Hematopoietic multipotent progenitor cell (in vitro differentiated cells): ENCODE measurements at regions not wholly inside any gene's neighbourhood (a gene's known extent, or its start where the extent isn't known, plus 50 kb on each side); places are given as distances from the start of the nearest gene placed in this dataset.
A peak's percentile ranks its signal among the peaks of the same experiment; 100 is the strongest.

Experiments
- DNase-seq, 3 donors: peaks; one replicate each; pipeline ENCODE4 v3.0.0-alpha.2; 2011 to 2015; ENCODE audit warnings: low read depth in 2 of 3, low spot score in 2 of 3

DNA sequence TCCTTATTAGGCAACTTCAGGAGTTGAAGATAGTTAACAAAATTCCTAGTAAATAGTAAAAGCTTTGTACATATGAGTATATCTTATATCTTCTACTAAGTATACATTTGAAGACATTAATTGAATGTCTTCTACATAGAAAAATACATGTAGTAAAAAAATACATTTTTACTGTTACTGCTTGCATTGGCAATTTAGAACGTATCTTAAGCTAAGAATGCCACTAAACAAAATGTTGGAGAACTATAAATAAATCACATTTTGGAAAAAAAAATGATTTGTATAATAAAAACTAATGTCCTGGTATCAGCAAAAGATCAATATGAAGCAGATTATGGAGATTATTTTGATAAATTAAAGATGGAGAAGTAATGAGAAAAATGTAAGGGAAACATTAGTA is 434.2 kb upstream of the SLC8A1 start:
- no peak for DNase-seq

GRCh38 chr2:40886655-40887054 is 434.8 kb upstream of the SLC8A1 start:
- no peak for DNase-seq

DNA sequence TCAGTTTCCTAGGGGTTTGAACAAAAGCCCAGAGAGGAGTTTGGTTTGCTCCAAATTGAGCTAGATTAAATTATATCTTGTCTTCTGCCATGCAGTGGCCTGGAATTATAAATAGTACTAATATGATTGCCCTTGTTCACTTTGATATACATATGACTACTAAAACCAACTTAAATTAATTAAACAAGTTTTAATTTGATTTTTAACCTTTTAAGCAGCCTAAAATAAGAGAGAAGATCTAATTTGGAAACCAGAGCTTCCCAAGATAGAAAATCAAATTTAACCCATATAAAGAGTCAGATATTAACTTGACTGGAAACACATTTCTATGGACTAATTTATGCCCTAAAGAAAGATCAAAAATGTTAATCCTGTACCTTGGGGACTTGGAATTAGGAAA is 444.5 kb upstream of the SLC8A1 start:
- DNase-seq = no peak

DNA sequence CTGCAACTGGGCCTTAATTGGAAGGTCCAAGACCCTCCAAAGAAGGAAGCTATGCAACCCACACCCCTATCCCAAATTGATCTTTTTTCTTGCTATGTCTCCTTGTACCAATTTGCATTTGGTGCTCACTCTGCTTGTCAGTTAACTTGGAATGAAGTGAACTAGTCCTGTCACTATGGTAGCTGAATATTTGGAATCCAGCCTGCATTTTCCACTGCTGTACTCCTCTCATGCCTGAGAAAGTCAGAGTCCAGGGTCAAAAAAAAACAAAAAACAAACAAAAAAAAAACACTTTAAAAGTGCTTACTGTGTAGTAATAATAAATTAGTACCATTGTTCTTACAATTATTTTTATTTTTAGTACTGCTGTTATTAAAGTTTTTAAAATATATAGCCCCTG is 462.8 kb upstream of the SLC8A1 start:
- no peak for DNase-seq

- DNase-seq = no peak
Observed at GRCh38 chr2:40915651-40916050, 463.8 kb upstream of the SLC8A1 start.

- DNase-seq = no peak
Observed at GRCh38 chr2:40935349-40935748, 483.5 kb upstream of the SLC8A1 start.

GRCh38 chr2:40937284-40937683 is 485.4 kb upstream of the SLC8A1 start:
- DNase-seq = no peak

DNA sequence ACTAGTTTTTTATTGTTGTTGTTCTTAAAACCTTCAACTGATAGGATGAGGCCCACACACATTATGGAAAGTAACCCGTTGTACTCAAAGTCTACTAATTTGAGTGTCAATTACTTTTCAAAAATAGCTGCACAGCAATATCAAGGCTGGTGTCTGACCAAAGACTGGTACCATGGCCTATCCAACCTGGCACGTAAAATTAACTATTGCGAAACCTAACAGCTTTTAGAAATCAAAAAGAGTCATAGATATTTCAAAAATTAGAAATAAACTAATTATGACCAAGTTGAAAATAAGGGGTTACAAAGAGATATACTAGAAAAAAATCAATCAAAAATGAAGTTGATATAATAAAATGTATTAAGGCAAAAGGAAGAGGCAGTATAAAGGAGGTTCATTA is 501.5 kb upstream of the SLC8A1 start:
- DNase-seq = no peak

DNA sequence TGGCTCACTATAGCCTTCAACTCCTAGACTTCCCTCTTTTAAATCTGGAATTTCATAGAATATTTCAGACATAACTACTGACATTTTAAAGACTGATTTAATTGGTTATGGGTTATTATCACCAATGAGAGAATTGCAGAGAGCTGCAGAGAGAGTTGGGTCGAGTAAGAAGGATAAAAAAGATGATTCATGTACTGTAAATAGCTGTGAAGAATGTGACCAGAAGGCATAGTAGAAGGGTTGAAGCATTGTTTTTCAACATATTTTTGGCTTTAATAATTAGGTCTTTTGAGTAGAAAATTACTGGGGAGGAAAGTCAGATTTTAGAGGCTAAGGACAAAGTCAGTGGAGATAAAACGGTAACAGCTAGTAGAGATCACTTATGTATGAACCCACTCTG is 503.2 kb upstream of the SLC8A1 start:
- no peak for DNase-seq

DNA sequence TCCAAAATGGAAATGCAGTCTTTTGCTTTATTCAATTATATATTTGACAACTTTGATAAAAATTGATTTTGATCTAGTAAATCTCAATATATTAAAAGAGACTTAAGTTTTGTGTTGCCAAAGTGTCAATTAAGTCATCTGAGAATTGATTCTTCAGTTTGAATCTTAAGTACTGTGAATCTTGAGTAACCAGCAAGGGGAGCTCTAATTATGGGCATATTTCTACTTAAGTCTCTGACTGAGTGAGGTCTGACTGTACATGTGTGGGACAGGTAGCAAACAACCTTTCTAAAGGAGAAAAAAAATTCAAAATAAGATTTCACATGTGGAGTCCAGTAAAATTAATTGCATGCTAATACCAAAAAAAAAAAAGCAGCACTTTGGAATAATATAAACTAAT is 503.7 kb upstream of the SLC8A1 start:
- DNase-seq = no peak

DNA sequence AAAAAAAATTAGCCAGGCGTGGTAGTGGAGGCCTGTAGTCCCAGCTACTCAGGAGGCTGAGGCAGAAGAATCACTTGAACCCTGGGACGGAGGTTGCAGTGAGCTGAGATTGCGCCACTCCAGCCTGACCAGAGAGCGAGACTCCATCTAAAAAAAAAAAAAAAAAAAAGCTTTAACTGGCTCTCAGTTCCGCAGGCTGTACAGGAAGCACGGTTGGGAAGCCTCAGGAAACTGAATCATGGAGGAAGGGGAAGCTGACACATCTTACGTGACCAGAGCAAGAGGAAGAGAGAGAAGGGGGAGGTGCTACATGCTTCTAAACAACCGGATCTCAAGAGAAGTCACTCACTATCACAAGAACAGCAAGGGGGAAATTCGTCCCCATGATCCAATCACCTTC is 505.6 kb upstream of the SLC8A1 start:
- peak in 2 of 3 donors; percentile 44 to 49 for DNase-seq

DNA sequence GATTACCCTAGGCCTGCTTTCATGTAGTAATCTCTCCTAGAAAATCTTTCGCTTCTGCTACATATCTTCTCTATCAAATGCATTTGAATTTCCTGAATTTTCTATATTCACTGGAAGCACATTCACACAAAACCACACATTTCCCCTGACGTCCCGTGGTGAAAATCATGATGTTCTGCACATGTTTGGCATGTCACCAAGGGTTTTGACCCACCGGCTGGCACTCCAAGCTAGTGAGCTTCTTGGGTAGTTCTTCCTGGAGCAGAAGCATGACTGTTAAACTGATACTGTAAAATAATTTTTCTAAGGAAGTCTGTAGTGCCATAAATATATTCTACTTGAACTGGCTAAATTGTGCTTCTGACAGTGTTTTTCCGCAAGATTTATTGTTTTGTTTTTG is 510.1 kb upstream of the SLC8A1 start:
- DNase-seq = peak in 2 of 3 donors; percentile 59 to 85

DNA sequence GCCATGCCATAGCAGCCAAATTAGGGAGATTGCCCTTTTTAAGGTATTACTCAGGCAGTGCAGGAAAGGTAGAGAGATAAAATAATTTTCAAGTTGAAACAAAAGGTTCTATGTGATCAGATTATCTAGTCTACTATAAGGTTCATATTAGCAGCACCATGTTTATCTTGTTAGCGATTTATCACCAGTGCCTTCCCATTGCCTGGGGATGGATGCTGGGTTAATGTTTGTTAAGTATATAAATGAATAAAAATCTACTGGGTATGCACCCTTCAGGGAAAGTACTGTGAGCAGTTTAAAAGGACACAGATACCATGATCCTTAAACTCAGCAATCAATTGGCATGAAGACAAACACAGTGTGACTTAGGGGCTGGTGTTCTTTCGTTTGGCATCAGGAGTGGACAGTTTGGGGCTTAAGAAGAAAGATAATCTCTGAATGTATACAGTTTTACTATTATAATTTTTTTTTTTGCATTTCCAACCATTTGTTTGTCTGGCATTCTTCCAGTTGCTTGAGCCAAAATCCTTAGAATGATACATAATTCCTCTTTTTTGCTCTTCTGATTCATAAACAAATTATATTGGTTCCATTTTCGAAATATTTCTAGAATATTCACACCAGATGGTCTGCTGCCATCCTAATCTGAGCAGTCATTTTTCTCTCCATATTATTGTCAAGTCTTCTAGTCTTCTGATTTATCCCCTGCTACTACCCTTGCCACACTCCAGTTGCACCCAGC is 512.8 kb upstream of the SLC8A1 start:
- no peak for DNase-seq

GRCh38 chr2:40967451-40967850 is 515.6 kb upstream of the SLC8A1 start:
- no peak for DNase-seq

- DNase-seq = no peak
Observed at GRCh38 chr2:40975151-40975550, 523.3 kb upstream of the SLC8A1 start.

DNA sequence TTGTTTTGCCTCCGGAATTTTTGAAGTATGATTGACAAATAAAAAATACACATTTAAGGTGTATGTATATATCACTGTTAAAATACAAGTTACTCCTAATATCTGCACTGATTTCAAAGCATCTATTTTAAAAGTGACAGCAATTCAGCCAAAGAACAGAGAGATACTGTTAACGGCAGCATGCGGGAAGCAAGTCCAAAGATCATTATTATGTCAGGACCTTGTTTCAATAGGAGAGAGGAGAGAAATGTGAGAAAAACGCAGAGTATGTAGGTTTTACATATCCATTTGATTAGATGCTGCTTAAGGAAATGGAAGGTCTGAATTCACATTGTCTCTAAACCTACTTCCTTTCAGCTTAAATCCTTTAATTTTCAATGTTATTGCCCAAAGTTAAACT is 545.5 kb upstream of the SLC8A1 start:
- DNase-seq = no peak

DNA sequence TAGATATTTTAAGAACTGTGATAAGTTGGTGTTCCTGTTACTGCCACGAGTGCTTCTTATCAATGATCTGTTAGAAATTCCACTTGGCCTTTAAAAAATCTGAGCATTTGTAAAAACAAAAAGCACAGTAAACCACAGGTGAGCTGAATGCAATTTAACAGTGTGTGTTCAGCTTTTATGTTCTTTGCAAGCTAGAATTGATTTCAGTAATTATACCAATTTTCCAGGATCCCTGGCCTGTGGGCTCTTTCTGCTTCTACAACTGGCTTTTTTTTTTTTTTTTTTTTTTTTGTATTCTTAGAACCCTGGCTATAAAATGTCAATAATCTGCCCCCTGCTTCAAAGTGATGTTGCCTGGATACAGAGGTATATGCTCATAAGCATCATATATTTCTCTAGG is 548.5 kb upstream of the SLC8A1 start:
- DNase-seq = no peak

DNA sequence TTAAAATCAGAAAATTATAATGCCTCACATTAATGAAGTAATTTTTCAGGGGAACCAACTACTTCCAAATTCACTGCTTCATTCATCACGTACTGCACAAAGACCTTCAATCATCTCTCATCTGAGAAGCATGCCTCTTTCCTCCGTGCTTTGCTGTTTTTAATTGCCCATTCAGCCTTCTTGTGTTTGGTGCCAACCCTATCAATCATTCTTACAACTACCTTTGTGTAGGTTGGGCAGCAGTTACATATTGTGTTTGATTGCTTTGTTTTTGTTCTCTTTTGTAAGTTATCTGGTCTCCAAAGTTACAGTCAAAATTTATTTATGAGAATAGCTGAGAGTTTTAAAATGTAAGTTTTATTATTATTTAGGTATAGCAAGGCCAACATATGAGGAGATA is 549.0 kb upstream of the SLC8A1 start:
- DNase-seq = no peak

GRCh38 chr2:41004700-41005099 is 552.8 kb upstream of the SLC8A1 start:
- DNase-seq = no peak

- no peak for DNase-seq
Observed at GRCh38 chr2:41020358-41020757, 568.5 kb upstream of the SLC8A1 start.

GRCh38 chr2:41024816-41025215 is 572.9 kb upstream of the SLC8A1 start:
- DNase-seq = no peak

GRCh38 chr2:41026613-41027012 is 574.7 kb upstream of the SLC8A1 start:
- no peak for DNase-seq

DNA sequence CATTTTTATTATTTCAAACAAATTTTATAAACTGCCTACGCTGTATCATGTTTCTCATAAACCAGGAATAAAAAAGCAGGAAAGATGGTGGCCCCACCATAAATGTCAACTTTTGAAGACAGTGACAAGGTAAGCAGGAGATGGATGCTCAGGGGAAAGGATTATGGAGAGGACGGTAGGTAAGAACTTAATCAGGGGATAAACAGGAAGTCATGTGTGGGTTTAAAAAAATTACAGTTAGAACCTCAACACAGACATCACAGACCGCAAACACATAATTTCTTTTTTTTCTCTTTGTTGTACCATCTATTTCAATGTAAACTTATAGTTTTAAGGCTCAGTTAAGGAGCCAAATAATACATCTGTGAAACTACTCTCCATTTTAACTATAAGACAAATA is 575.2 kb upstream of the SLC8A1 start:
- no peak for DNase-seq
